ENCODE measurements at regions not wholly inside any gene's neighbourhood (a gene's known extent, or its start where the extent isn't known, plus 50 kb on each side); places are given as distances from the start of the nearest gene placed in this dataset.

DNA sequence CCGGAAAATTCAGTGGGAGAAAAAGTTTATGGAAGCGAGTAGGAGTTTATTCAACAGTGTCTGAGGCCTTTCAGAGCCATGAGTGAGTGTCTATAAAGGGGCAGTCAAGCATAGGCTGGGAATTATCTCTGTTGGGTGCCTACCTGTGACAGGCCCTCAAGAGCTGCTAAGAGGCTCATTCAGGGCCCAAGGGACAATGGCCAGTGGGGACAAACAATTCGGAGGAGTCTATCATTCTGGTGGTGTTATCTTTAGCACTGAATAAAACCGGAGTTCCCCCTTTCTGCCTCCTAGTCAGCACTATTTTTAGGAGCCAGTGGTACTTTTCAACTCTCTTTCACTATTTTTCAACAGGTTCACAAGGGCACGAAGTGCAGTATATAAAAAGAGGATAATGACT, 89.5 kb upstream of the HTATIP2 start:
- Histone ChIP-seq H3K27me3 (replicated peaks; ENCODE audit: insufficient read depth, low read length) (no peaks in the 10 kb centered on the region), H3K4me2 (ENCODE audit: low read depth, low read length) (peak overlapping the region; percentile 30), H2AFZ (ENCODE audit: low read length) (peak overlapping the region; percentile 29; the same call in 1 of the 2 replicates), H3F3A (ENCODE audit: insufficient read depth, low read length) (no peaks in the 10 kb centered on the region), H4K20me1 (ENCODE audit: insufficient read depth, low read length) (no peaks in the 10 kb centered on the region), H3K9ac (ENCODE audit: low read length) (no peak overlapping the region), H3K9me2 (replicated peaks; ENCODE audit: insufficient read depth, low read length) (no peaks in the 10 kb centered on the region), H3K27ac (ENCODE audit: low read length) (no peak overlapping the region), H3K36me3 (replicated peaks; ENCODE audit: insufficient read depth, low read length) (no peaks in the 10 kb centered on the region), H3K9me3 (replicated peaks; ENCODE audit: insufficient read depth, low read length) (no peaks in the 10 kb centered on the region), H3K4me1 (ENCODE audit: low read length) (peaks cover 10% of the 10 kb centered on the region), H3K79me2 (ENCODE audit: low read length) (no peaks in the 10 kb centered on the region), H3K4me3 (ENCODE audit: low read length) (no peak overlapping the region)
- DNase-seq = peak; percentile 18
- TF ChIP-seq EZH2phosphoT487 (IDR thresholded peaks at IDR 0.05; ENCODE audit: low read length) (no peak), EZH2 (optimal IDR thresholded peaks at IDR 0.05; ENCODE audit: low read depth, low read length) (no peak)
- TF ChIP-seq, protein P1, sequence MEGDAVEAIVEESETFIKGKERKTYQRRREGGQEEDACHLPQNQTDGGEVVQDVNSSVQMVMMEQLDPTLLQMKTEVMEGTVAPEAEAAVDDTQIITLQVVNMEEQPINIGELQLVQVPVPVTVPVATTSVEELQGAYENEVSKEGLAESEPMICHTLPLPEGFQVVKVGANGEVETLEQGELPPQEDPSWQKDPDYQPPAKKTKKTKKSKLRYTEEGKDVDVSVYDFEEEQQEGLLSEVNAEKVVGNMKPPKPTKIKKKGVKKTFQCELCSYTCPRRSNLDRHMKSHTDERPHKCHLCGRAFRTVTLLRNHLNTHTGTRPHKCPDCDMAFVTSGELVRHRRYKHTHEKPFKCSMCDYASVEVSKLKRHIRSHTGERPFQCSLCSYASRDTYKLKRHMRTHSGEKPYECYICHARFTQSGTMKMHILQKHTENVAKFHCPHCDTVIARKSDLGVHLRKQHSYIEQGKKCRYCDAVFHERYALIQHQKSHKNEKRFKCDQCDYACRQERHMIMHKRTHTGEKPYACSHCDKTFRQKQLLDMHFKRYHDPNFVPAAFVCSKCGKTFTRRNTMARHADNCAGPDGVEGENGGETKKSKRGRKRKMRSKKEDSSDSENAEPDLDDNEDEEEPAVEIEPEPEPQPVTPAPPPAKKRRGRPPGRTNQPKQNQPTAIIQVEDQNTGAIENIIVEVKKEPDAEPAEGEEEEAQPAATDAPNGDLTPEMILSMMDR (IDR thresholded peaks at IDR 0.05; ENCODE audit: low read length) = no peak

DNA sequence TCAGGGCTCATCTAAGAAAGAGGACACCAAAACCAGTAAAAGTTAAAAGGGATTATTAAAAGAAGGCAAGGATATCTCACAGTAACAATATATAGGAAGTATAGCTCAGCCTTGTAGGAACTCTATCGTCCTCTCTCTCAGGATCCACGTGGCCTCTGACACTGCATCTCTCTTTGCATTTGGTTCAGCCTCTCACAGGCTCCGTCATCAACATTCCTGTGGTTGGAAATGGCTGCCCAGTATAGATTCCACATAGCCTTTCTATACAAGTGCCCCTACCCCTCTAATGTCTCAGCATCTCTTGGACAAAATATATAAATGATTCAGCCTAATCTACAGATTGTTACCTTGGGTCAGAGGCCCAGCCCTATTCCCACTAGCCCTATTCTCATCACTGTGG, 101.3 kb upstream of the DBX1 start:
- no peaks in the 10 kb centered on the region for H3F3A ChIP-seq (ENCODE audit: insufficient read depth, low read length)
- no peaks in the 10 kb centered on the region for H3K4me1 ChIP-seq (ENCODE audit: low read length)
- no peaks in the 10 kb centered on the region for H3K79me2 ChIP-seq (ENCODE audit: low read length)
- H3K27me3 ChIP-seq (replicated peaks; ENCODE audit: insufficient read depth, low read length) = no peaks in the 10 kb centered on the region
- H2AFZ ChIP-seq (ENCODE audit: low read length) = no peak overlapping the region
- H3K9me2 ChIP-seq (replicated peaks; ENCODE audit: insufficient read depth, low read length) = no peaks in the 10 kb centered on the region
- TF ChIP-seq EZH2 (optimal IDR thresholded peaks at IDR 0.05; ENCODE audit: low read depth, low read length) (no peak), EZH2phosphoT487 (IDR thresholded peaks at IDR 0.05; ENCODE audit: low read length) (no peak)
- TF ChIP-seq, protein P1 (IDR thresholded peaks at IDR 0.05; ENCODE audit: low read length) = no peak
- no peak overlapping the region for H3K9ac ChIP-seq (ENCODE audit: low read length)
- H3K4me2 ChIP-seq (ENCODE audit: low read depth, low read length) = no peak overlapping the region
- H3K4me3 ChIP-seq (ENCODE audit: low read length) = no peak overlapping the region
- DNase-seq = no peak
- H3K9me3 ChIP-seq (replicated peaks; ENCODE audit: insufficient read depth, low read length) = no peaks in the 10 kb centered on the region
- no peak overlapping the region for H3K27ac ChIP-seq (ENCODE audit: low read length)
- no peaks in the 10 kb centered on the region for H3K36me3 ChIP-seq (replicated peaks; ENCODE audit: insufficient read depth, low read length)
- H4K20me1 ChIP-seq (ENCODE audit: insufficient read depth, low read length) = no peaks in the 10 kb centered on the region

DNA sequence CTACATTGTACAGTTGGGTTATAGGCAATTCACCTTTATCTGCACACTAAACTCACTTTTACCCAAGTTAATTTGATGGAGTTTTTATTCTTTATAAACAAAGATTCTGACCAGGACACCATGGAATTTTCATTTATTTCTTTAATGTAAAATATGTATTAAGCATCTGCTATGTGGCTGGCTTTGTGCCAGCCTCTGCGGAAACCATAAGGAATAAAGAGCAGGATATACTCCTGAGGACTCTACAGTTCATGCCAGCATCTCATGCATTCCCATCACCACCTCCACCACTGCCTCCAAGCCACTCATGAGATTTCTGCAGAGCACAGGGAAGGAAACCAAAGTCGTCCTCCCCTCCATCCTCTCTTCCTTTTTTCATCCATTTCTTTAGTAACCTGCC, 100.0 kb upstream of the DBX1 start:
- no peaks in the 10 kb centered on the region for H3K79me2 ChIP-seq (ENCODE audit: low read length)
- H3K9me2 ChIP-seq (replicated peaks; ENCODE audit: insufficient read depth, low read length) = no peaks in the 10 kb centered on the region
- H3K9ac ChIP-seq (ENCODE audit: low read length) = no peak overlapping the region
- no peaks in the 10 kb centered on the region for H3K4me1 ChIP-seq (ENCODE audit: low read length)
- H3K4me2 ChIP-seq (ENCODE audit: low read depth, low read length) = no peak overlapping the region
- H3K9me3 ChIP-seq (replicated peaks; ENCODE audit: insufficient read depth, low read length) = no peaks in the 10 kb centered on the region
- no peak for TF ChIP-seq EZH2 (optimal IDR thresholded peaks at IDR 0.05; ENCODE audit: low read depth, low read length)
- no peak for TF ChIP-seq EZH2phosphoT487 (IDR thresholded peaks at IDR 0.05; ENCODE audit: low read length)
- TF ChIP-seq, protein P1 (IDR thresholded peaks at IDR 0.05; ENCODE audit: low read length) = no peak
- H3K27me3 ChIP-seq (replicated peaks; ENCODE audit: insufficient read depth, low read length) = no peaks in the 10 kb centered on the region
- no peaks in the 10 kb centered on the region for H3F3A ChIP-seq (ENCODE audit: insufficient read depth, low read length)
- no peaks in the 10 kb centered on the region for H4K20me1 ChIP-seq (ENCODE audit: insufficient read depth, low read length)
- H3K4me3 ChIP-seq (ENCODE audit: low read length) = no peak overlapping the region
- no peaks in the 10 kb centered on the region for H3K36me3 ChIP-seq (replicated peaks; ENCODE audit: insufficient read depth, low read length)
- no peak for DNase-seq
- H3K27ac ChIP-seq (ENCODE audit: low read length) = no peak overlapping the region
- no peak overlapping the region for H2AFZ ChIP-seq (ENCODE audit: low read length)

Data from MM.1S (cell line).